Epithelial cell of proximal tubule (primary cell): ENCODE measurements at regions not wholly inside any gene's neighbourhood (a gene's known extent, or its start where the extent isn't known, plus 50 kb on each side); places are given as distances from the start of the nearest gene placed in this dataset.
"Not testable (repeated sequence)": the region's sequence is repeated elsewhere in the genome, so short reads cannot be mapped to it uniquely, and the experiment has no call there.

Source experiments
- DNase-seq: peaks from one replicate; pipeline ENCODE4 v3.0.0-alpha.2; 2011; ENCODE audit warnings: low read depth
- H3K4me3 ChIP-seq: 2 replicates; pipeline ENCODE4 v1.5.1; 2011; ENCODE audit warnings: low read depth, mild to moderate bottlenecking, low read length
- TF ChIP-seq, protein P1 (sequence below): conservative IDR thresholded peaks from 2 replicates; pipeline ENCODE4 v1.5.1; 2012; ENCODE audit warnings: low read depth, mild to moderate bottlenecking, low read length

DNA sequence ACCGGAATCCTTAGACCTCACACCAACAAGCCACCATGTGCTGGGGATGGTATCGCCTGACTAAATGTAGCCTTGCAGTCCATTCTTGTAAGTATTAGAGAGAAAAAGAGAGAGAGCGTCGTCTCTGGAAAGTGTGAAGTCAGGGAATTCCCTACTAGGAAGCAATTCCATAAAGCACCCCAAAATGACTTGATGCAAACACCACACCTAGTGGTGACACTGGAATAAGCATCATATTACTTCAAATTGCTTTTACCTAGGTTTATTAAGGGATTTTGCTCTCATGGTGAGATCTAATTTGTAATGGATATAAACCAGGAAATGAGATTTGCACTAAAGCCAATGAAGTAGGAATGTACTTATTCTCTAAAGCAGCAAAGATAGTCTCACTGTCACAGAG, 111.4 kb upstream of the METTL9 start:
- DNase-seq, H3K4me3 ChIP-seq: not testable (repeated sequence)

DNA sequence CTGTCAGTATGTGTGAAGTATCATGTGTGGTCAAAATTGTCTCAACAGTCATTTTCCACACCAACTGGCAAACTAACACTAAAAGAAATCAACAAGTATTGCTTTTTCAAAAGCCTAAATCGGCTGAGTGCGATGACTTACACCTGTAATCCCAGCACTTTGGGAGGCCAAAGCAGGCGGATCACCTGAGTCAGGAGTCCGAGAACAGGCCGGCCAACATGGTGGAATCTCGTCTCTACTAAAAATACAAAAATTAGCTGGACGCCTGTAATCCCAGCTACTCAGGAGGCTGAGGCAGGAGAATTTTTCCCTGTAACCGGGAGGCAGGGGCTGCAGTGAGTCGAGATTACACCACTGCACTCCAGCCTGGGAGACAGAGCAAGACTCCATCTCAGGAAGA, 100.3 kb upstream of the METTL9 start:
- not testable (repeated sequence) for H3K4me3 ChIP-seq, DNase-seq

DNA sequence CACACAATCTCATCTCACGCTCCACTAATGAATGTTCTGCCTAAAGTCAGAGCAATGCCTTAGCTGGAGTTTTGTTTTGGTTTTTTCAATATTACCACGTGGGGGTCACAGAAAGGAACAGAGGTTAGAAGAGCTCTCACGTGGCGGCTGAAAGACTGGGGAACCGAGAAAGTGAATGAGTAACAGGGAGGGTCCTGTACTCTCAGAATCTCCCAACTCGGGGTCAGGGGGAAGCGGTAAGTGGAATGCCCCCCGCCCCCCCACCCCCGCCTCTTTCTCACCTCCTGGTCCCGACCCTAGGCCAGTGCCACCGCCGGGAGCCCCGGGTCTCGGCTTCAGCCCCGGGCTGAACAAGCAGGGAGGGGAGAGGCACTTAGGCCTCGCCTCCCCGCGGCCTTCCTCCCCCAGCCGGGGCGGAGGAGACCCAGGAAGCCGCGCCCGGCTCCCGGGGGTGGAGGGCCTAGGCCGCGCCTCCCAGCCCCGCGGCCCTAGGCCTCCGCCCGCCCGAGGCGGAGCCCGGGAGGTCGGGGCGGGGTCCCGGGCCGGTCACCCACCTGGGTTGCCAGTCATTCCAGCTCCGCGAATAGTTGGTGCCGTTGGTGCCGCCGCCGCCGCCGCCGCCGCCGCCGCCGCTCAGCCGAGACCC, 98.0 kb upstream of the METTL9 start:
- not testable (repeated sequence) for DNase-seq
- peak overlapping the region; percentile 79 for H3K4me3 ChIP-seq

DNA sequence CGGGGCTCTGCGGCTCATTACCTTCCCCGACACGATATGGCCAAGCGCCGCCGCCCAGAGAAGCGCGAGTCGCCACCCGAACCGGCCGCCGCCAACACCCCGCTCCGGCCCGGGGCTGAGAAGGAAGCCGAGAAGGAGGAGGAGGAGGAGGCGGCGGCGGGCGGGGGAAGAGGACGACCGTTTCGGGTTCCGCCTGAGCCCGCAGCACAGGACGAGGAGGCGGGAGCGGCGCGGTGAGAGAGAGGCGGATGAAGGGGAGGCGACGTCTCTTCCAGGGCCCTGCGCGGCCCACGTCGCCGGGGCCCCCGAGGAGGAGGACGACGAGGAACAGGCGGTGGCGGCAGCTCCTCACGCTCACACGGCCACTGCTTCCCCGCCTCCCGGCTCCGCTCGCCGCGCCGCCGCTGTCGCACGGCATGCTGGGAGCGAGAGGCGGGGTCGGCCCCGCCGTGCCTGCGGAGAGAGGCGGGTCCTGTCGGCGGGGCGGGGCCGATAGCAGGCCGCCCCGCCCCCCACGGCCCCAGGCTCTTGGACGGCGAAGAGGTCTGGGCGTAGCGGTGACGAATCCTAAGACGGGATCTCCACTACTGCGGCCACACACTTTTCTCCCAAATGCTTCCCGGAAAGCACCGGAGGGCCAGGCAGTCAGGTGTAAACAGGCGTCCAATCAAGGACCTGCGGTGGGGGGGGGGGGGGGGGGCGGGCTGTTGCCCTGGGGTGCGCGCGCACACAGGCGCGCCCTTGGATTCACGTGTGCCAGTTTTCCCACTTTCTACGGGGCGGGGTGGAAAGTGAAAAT, 97.3 kb upstream of the METTL9 start:
- peak overlapping the region; percentile 79 for H3K4me3 ChIP-seq
- DNase-seq: peak; percentile 90
- TF ChIP-seq, protein P1, sequence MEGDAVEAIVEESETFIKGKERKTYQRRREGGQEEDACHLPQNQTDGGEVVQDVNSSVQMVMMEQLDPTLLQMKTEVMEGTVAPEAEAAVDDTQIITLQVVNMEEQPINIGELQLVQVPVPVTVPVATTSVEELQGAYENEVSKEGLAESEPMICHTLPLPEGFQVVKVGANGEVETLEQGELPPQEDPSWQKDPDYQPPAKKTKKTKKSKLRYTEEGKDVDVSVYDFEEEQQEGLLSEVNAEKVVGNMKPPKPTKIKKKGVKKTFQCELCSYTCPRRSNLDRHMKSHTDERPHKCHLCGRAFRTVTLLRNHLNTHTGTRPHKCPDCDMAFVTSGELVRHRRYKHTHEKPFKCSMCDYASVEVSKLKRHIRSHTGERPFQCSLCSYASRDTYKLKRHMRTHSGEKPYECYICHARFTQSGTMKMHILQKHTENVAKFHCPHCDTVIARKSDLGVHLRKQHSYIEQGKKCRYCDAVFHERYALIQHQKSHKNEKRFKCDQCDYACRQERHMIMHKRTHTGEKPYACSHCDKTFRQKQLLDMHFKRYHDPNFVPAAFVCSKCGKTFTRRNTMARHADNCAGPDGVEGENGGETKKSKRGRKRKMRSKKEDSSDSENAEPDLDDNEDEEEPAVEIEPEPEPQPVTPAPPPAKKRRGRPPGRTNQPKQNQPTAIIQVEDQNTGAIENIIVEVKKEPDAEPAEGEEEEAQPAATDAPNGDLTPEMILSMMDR: no peak

DNA sequence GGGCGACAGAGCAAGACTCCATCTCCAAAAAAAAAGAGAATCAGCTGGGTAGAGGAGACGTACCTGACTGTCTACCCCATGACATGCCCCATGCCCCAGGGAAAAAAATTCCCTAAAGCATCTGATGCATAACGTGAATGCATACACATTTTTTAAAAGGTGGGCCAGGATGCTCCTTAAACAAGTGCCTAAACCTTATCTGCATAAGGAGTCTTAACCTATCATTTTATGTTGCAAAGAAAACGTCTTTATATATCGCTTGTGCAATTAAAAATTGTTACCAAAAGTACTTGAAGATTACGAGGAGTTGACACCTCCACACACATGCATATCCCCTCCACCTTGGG, 95.8 kb upstream of the METTL9 start:
- not testable (repeated sequence) for DNase-seq

DNA sequence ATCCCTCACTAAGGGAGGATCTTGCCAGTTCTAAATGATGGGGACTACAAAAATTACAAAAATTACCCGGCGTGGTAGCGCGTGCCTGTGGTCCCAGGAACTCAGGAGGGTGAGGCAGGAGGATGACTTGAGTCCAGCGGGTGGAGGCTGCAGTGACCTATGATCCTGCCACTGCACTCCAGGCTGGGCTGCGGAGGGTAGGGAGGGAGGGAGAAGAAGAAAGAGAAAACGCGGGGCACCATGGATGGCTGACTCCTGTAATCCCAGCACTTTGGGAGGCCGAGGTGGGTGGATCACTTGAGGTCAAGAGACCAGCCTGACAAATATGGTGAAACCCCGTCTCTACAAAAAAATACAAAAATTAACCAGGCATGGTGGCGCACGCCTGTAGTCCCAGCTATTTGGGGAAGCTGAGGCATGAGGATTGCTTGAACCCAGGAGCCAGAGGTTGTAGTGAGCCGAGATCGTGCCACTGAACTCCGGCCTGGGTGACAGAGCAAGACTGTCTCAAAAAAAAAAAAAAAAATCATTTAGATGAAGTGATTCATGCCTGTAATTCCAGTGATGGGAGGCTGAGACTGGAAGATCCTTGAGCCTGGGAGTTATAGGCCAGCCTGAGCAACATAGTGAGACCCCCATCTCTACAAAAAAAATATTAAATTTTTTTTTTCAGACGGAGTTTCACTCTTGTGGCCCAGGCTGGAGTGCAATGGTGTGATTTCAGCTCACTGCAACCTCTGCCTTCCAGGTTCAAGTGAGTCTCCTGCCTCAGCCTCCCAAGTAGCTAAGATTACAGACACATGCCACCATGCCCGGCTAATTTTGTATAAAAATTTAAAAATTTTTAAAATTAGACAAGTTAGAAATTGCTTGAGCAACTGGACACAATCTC, 95.2 kb upstream of the METTL9 start:
- not testable (repeated sequence) for DNase-seq, H3K4me3 ChIP-seq

More for the DNA sequence above, 95.8 kb upstream of the METTL9 start:
- H3K4me3 ChIP-seq: not testable (repeated sequence)

DNA sequence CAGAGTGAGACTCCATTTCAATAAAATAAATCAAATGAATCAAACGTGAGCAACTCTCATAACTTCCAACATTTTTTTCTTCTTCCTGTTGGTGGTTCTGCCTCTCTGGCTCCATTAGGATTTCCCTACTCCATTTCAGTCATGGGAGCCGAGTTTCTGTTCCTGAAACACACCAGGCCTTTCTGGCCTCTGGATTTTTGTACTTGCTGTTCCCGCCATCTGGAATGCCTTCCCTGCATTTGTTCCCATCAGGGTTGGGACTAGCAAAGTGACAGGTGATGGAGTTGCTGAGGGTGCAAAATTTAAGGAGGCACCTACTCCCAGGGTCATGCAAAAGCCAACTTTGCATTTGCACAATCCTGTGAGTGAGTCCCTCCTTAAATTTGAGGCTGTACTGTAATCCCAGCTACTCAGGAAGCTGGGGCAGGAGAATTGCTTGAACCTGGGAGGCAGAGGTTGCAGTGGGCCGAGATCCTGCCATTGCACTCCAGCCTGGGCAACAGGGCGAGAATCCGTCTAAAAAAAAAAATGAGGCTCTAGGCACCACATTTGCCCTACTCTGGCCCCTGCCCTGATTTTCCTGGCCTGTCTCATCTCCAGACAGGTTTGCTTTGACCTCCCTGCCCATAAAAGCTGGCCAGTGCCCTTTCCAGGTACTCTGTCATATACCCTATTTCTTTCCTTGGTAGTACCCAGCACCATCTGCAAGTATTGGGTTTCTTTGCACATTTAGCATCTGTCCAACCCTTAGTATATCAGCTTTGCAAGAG, 93.4 kb upstream of the METTL9 start:
- not testable (repeated sequence) for H3K4me3 ChIP-seq, DNase-seq

DNA sequence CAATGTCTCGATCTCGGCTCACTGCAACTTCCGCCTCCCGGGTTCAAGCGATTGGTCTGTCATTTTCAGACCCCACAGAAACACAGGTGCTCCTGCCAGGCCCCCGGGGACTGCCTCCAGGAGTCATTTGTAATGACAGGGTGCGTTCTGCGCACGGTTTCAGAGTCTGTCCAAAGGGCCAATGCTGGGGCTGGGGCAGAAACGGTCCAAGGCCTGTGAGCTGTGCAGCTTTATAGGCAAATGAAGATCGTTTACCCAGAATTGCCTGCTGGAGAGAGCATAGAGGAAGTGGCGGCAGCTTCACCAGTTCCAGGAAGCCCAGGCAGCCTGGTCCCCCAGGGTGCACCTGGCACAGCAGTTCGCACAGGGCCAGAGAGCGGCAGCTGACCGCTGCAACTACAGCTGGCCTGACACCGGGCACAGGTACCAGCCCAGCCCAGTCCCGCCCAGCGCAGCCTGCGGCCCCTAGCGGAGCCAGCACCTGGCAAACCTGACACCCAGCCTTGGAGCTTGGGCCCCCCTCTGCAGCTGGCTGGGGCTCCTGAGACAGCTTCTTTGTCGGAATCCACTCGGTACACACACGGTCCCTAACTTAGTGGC, 92.4 kb upstream of the METTL9 start:
- not testable (repeated sequence) for DNase-seq, H3K4me3 ChIP-seq

DNA sequence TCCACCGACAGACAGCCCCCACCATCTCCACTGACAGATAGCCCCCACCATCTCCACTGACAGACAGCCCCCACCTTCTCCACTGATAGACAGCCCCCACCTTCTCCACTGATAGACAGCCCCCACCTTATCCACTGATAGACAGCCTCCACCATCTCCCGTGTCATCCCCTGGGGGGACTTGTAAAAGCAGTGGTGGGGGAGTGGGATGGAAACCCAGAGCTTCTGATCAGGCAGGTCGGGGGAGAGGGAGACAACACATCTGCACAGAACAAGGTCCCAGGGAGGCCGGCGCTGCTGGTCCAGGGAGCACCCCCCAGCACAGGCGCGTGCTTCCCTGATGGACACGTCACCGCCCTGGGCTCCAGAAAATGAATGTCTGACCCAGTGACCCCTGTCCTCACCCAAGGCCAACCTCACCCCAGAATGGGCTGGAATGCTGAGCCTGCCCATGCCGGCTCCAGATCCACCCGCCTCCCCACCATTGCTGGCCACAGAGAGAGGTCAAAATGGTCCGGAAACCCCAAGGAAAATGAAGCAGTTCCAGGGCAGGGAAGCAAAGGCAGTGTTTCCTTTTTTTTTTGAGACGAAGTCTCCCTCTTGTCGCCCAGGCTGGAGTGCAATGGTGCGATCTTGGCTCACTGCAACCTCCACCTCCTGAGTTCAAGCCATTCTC, 91.6 kb upstream of the METTL9 start:
- DNase-seq: not testable (repeated sequence)

DNA sequence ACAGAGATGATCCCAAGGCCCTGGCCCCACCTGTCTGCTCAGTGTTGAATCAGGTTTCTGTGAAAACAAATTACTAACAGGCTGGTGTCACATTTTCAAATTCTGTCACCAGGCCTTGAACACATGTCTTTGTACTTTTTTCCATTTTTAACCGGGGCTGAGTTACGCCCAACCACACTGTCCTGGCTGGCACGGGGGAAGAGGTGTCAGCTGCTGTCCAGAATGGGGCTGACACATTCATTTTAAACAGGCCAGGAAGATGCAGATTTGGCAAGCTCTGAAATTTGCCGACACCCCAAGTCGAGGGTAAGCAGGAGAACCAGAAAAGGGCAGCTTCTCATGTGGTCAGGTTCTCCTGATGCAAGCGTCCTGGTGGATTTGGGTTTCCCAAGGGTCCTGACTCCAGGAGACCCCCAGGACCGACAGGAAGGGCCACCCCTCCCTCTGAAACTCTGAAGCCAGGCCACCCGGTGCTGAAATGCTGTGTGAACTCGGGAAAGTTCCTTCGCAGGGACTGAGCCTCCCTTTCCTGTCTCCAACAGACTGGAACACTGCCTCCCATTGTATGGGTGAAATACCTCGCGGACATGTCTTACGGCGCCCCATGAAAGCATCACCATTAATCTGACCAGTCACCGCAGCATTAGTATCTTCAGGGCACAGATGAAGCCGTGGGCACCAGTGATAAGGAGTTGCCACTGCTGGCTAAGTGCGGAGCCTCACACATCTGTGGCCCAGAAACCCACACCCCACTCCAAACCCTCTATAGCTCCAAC, 90.5 kb upstream of the METTL9 start:
- not testable (repeated sequence) for DNase-seq, H3K4me3 ChIP-seq

More for the DNA sequence above, 91.6 kb upstream of the METTL9 start:
- H3K4me3 ChIP-seq: not testable (repeated sequence)

DNA sequence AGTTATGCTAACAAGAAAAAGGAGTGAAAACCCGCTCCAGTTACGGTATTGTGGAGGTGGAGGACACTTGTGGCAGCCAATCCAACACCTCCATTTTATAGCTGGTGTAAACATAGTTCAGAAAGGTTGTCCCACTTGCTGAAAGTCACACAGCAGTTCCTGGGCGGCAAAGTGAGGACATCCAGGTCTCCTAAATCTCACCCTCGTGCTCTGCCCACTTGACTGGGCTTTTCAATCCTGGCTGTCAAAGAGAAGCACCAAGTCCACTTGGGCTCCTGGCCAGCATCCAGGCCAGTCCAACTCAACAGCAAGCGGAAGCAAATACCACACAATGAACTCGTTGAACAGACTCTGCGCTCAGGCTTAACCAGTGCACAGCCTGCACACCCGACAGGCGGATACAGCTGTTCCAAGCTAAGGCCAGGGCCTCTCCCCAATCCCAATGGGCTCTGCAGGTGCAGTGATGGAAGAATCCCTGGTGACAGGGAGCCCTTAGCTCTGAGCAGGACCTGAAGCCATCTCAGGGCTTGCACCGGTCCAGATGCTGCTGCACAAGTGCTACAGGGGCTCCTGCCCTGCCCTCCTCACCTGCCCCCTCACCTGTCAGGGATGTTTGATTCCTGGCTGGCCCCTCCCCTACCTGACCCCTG, 89.8 kb upstream of the METTL9 start:
- DNase-seq, H3K4me3 ChIP-seq: not testable (repeated sequence)

DNA sequence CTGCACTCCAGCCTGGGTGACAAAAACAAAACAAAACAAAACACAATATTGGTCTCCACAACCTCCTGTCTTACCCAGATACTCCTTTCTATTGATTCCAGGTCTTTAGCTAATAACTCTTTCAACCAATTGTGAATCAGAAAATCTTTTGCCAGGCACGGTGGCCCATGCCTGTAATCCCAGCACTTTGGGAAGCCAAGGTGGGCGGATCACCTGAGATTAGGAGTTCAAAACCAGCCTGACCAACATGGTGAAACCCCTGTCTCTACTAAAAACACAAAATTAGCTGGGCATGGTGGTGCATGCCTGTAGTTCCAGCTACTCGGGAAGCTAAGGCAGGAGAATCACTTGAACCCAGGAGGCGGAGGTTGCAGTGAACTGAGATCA, 88.5 kb upstream of the METTL9 start:
- not testable (repeated sequence) for DNase-seq

DNA sequence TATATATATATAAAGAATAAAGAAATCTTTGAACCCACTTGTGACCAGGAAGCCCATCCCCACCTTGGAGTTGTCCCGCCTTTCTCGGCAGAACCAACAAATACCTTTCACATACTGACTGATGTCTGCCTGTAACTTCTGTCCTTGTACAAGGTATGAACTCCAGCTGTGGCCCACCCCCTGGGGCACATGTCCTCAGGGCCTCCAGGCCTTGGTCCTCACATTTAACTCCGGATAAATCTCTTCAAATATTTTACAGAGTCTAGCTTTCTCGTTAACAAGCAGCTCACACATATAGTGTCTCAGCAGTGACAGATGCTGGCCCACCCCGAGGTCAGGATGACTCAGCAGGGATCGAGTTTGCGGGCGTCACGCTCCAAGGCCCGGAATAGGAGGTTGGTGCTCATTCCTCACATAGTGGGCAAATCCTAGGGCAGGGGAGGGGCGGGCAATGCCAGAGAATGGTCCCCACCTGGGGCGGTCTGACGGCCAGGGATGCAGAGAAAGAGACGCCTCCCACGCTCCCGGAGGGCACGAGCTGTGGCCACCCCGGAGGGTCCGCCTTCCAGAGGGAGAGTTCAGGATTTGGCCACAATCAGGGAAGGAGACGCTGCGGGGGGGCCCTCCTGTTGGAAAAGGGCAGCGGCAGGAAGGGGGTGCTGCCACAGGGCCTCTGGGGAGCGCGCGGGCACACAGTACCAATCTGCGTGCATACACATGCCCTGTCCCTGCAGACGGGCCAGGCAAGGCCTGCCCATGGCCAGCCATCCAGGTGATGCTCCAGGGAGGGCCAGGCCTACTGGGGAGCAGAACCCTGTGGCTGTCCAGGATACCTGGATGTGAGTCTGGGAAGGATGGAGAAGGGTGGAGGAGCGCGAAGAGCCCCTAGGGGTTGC, 87.8 kb upstream of the METTL9 start:
- not testable (repeated sequence) for DNase-seq, H3K4me3 ChIP-seq

More for the DNA sequence above, 88.5 kb upstream of the METTL9 start:
- not testable (repeated sequence) for H3K4me3 ChIP-seq
